Testis (tissue), 2 donors: ENCODE measurements at regions not wholly inside any gene's neighbourhood (a gene's known extent, or its start where the extent isn't known, plus 50 kb on each side); places are given as distances from the start of the nearest gene placed in this dataset.

ENCODE experiments used
- POLR2A ChIP-seq: fragments of 450-650 bp; IDR thresholded peaks from one replicate; pipeline ENCODE4 v1.6.1; 2017; ENCODE audit warnings: antibody characterized with exemption, mild to moderate bottlenecking, moderate library complexity
- TF ChIP-seq, protein P1 (sequence below), 3 experiments: fragments of 450-650 bp in 2 of 3; fragments of 200-600 bp in 1 of 3; sonication (generic) in 1 of 3; IDR thresholded peaks; one replicate each; pipeline ENCODE4 v1.5.1; 2016 to 2019; ENCODE audit warnings: antibody characterized with exemption in 3 of 3, mild to moderate bottlenecking in 2 of 3, moderate library complexity in 1 of 3

GRCh38 chr9:107690021-107690420 lies 200.5 kb upstream of the KLF4 start:
- no peak for TF ChIP-seq POLR2A
- TF ChIP-seq, protein P1, sequence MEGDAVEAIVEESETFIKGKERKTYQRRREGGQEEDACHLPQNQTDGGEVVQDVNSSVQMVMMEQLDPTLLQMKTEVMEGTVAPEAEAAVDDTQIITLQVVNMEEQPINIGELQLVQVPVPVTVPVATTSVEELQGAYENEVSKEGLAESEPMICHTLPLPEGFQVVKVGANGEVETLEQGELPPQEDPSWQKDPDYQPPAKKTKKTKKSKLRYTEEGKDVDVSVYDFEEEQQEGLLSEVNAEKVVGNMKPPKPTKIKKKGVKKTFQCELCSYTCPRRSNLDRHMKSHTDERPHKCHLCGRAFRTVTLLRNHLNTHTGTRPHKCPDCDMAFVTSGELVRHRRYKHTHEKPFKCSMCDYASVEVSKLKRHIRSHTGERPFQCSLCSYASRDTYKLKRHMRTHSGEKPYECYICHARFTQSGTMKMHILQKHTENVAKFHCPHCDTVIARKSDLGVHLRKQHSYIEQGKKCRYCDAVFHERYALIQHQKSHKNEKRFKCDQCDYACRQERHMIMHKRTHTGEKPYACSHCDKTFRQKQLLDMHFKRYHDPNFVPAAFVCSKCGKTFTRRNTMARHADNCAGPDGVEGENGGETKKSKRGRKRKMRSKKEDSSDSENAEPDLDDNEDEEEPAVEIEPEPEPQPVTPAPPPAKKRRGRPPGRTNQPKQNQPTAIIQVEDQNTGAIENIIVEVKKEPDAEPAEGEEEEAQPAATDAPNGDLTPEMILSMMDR (IDR thresholded peaks at IDR 0.05): no peak
